ENCODE measurements at regions not wholly inside any gene's neighbourhood (a gene's known extent, or its start where the extent isn't known, plus 50 kb on each side); places are given as distances from the start of the nearest gene placed in this dataset.

DNA sequence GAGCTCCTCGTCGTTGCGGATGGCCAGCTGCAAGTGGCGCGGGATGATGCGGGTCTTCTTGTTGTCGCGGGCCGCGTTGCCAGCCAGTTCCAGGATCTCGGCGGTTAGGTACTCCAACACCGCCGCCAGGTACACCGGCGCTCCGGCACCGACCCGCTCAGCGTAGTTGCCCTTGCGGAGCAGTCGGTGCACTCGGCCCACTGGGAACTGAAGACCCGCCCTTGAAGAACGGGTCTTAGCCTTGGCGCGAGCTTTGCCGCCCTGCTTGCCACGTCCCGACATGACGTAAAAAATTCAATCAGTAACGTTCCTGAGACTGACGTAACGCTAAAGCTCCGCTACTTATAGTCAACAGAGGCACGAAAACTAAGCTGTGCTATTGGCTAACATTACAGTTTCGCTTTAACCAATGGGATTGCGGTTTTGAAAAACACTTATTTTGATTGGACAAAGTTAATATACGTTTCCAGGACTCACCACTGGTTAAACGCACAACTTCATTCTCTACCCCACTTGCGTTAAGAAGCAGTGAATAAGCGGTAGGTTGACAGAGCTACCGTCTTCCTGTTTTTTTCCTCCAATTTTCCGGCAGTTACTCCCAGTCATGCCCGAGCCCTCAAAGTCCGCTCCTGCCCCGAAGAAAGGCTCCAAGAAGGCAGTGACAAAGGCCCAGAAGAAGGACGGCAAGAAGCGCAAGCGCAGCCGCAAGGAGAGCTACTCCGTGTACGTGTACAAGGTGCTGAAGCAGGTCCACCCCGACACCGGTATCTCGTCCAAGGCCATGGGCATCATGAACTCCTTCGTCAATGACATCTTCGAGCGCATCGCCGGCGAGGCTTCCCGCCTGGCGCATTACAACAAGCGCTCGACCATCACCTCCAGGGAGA lies 73.9 kb downstream of the OR2B2 start (continued):
- no peak for TF ChIP-seq JDP2 (CRISPR knock-in tag; IDR thresholded peaks at IDR 0.05; ENCODE audit: borderline replicate concordance)
- TF ChIP-seq, protein P1, sequence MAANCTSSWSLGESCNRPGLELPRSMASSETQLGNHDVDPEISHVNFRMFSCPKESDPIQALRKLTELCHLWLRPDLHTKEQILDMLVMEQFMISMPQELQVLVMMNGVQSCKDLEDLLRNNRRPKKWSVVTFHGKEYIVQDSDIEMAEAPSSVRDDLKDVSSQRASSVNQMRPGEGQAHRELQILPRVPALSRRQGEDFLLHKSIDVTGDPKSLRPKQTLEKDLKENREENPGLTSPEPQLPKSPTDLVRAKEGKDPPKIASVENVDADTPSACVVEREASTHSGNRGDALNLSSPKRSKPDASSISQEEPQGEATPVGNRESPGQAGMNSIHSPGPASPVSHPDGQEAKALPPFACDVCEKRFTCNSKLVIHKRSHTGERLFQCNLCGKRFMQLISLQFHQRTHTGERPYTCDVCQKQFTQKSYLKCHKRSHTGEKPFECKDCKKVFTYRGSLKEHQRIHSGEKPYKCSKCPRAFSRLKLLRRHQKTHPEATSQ (CRISPR knock-in tag; IDR thresholded peaks at IDR 0.05; ENCODE audit: borderline replicate concordance) = peak; percentile 16; the same call in 1 of the 2 replicates
- TF ChIP-seq NFE2 (CRISPR knock-in tag; IDR thresholded peaks at IDR 0.05) = no peak
- TF ChIP-seq ELF4 (CRISPR knock-in tag; IDR thresholded peaks at IDR 0.05; ENCODE audit: borderline replicate concordance) = no peak
- TF ChIP-seq ZSCAN30 (CRISPR knock-in tag; IDR thresholded peaks at IDR 0.05) = 0 out of 2 replicates have a peak, but pooled peaks have one; percentile 34
- TF ChIP-seq, protein P2, sequence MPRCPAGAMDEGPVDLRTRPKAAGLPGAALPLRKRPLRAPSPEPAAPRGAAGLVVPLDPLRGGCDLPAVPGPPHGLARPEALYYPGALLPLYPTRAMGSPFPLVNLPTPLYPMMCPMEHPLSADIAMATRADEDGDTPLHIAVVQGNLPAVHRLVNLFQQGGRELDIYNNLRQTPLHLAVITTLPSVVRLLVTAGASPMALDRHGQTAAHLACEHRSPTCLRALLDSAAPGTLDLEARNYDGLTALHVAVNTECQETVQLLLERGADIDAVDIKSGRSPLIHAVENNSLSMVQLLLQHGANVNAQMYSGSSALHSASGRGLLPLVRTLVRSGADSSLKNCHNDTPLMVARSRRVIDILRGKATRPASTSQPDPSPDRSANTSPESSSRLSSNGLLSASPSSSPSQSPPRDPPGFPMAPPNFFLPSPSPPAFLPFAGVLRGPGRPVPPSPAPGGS (CRISPR knock-in tag; IDR thresholded peaks at IDR 0.05) = no peak
- TF ChIP-seq, protein P3, sequence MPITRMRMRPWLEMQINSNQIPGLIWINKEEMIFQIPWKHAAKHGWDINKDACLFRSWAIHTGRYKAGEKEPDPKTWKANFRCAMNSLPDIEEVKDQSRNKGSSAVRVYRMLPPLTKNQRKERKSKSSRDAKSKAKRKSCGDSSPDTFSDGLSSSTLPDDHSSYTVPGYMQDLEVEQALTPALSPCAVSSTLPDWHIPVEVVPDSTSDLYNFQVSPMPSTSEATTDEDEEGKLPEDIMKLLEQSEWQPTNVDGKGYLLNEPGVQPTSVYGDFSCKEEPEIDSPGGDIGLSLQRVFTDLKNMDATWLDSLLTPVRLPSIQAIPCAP (CRISPR knock-in tag; IDR thresholded peaks at IDR 0.05; ENCODE audit: low read depth) = no peak
- TF ChIP-seq CHD2 (IDR thresholded peaks at IDR 0.05; ENCODE audit: low read depth, low read length) = no peak; the same call in 1 of the 2 replicates
- TF ChIP-seq KAT8 (CRISPR knock-in tag; IDR thresholded peaks at IDR 0.05) = peak; percentile 84
- peak; percentile 97 for TF ChIP-seq NFYC (CRISPR knock-in tag; IDR thresholded peaks at IDR 0.05)
- TF ChIP-seq NKX3-1 (CRISPR knock-in tag; IDR thresholded peaks at IDR 0.05) = peak; percentile 65; the same call in 1 of the 2 replicates
- no peak for TF ChIP-seq ZNF546 (CRISPR knock-in tag; conservative IDR thresholded peaks at IDR 0.05)
- peak; percentile 35; the same call in 1 of the 2 replicates for TF ChIP-seq MXD4 (CRISPR knock-in tag; IDR thresholded peaks at IDR 0.05)
- TF ChIP-seq, protein P4, sequence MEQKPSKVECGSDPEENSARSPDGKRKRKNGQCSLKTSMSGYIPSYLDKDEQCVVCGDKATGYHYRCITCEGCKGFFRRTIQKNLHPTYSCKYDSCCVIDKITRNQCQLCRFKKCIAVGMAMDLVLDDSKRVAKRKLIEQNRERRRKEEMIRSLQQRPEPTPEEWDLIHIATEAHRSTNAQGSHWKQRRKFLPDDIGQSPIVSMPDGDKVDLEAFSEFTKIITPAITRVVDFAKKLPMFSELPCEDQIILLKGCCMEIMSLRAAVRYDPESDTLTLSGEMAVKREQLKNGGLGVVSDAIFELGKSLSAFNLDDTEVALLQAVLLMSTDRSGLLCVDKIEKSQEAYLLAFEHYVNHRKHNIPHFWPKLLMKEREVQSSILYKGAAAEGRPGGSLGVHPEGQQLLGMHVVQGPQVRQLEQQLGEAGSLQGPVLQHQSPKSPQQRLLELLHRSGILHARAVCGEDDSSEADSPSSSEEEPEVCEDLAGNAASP (CRISPR knock-in tag; IDR thresholded peaks at IDR 0.05; ENCODE audit: borderline replicate concordance) = peak; percentile 69
- TF ChIP-seq, protein P5, sequence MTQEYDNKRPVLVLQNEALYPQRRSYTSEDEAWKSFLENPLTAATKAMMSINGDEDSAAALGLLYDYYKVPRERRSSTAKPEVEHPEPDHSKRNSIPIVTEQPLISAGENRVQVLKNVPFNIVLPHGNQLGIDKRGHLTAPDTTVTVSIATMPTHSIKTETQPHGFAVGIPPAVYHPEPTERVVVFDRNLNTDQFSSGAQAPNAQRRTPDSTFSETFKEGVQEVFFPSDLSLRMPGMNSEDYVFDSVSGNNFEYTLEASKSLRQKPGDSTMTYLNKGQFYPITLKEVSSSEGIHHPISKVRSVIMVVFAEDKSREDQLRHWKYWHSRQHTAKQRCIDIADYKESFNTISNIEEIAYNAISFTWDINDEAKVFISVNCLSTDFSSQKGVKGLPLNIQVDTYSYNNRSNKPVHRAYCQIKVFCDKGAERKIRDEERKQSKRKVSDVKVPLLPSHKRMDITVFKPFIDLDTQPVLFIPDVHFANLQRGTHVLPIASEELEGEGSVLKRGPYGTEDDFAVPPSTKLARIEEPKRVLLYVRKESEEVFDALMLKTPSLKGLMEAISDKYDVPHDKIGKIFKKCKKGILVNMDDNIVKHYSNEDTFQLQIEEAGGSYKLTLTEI (CRISPR knock-in tag; conservative IDR thresholded peaks at IDR 0.05) = no peak
- TF ChIP-seq RAD51 (IDR thresholded peaks at IDR 0.05; ENCODE audit: borderline replicate concordance) = no peak
- TF ChIP-seq, protein P6, sequence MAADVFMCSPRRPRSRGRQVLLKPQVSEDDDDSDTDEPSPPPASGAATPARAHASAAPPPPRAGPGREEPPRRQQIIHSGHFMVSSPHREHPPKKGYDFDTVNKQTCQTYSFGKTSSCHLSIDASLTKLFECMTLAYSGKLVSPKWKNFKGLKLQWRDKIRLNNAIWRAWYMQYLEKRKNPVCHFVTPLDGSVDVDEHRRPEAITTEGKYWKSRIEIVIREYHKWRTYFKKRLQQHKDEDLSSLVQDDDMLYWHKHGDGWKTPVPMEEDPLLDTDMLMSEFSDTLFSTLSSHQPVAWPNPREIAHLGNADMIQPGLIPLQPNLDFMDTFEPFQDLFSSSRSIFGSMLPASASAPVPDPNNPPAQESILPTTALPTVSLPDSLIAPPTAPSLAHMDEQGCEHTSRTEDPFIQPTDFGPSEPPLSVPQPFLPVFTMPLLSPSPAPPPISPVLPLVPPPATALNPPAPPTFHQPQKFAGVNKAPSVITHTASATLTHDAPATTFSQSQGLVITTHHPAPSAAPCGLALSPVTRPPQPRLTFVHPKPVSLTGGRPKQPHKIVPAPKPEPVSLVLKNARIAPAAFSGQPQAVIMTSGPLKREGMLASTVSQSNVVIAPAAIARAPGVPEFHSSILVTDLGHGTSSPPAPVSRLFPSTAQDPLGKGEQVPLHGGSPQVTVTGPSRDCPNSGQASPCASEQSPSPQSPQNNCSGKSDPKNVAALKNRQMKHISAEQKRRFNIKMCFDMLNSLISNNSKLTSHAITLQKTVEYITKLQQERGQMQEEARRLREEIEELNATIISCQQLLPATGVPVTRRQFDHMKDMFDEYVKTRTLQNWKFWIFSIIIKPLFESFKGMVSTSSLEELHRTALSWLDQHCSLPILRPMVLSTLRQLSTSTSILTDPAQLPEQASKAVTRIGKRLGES (CRISPR knock-in tag; IDR thresholded peaks at IDR 0.05; ENCODE audit: borderline replicate concordance) = peak; percentile 42; the same call in 1 of the 2 replicates
- peak; percentile 9 for TF ChIP-seq RBM22 (optimal IDR thresholded peaks at IDR 0.05; ENCODE audit: low read length)

Data from HepG2 (cell line).